ENCODE measurements at regions not wholly inside any gene's neighbourhood (a gene's known extent, or its start where the extent isn't known, plus 50 kb on each side); places are given as distances from the start of the nearest gene placed in this dataset.

DNA sequence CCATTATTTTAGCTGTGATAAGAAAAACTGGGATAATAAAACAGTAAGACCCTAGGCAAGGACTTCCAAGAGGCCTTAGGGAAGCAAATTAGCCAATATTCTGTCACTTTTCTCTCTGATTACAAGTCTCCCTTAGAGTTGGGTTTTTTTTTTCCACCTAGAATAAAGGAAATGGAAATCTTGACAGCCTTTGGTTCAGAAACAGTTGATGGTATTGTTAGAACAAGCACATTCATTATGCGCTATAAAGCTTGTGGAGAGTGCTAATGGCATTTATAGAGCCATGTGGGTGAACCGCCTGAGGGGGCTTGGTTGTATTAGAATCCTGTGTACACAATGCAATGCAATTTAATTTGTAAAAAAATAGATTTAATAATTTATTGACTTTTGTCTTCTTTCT, 88.9 kb upstream of the OGFRL1 start:
- Histone ChIP-seq H3K14ac (ENCODE audit: insufficient read depth, low read length) (no peak overlapping the region), H3K56ac (ENCODE audit: insufficient read length, low read depth, low read length) (no peak overlapping the region), H3K27me3 (ENCODE audit: insufficient read depth, low read length) (no peaks in the 10 kb centered on the region), H3K9me3 (ENCODE audit: control insufficient read depth, low read depth, low read length) (no peaks in the 10 kb centered on the region), H2BK120ac (ENCODE audit: low read depth, low read length, poor library complexity, severe bottlenecking) (no peak overlapping the region), H2BK5ac (ENCODE audit: insufficient read length, low read length) (no peak overlapping the region), H3K4me2 (ENCODE audit: insufficient read depth, insufficient read length, low read length) (no peak overlapping the region), H4K20me1 (ENCODE audit: control insufficient read depth, insufficient read depth, insufficient read length) (no peaks in the 10 kb centered on the region), H2BK15ac (ENCODE audit: low read depth, low read length) (no peak overlapping the region), H3K9ac (ENCODE audit: extremely low read depth, insufficient read length, low read length) (no peak overlapping the region), H2BK12ac (ENCODE audit: insufficient read length, low read depth, low read length) (no peak overlapping the region), H3K4ac (ENCODE audit: low read depth, low read length) (no peak overlapping the region), H3K4me1 (ENCODE audit: insufficient read depth, low read length) (no peaks in the 10 kb centered on the region; the same call in 1 of the 2 replicates), H3K79me1 (ENCODE audit: insufficient read depth, low read depth, low read length, poor library complexity, severe bottlenecking) (no peaks in the 10 kb centered on the region), H3K79me2 (ENCODE audit: insufficient read depth, low read length) (no peaks in the 10 kb centered on the region), H3K23me2 (ENCODE audit: insufficient read length, low read depth, low read length, poor library complexity, severe bottlenecking) (no peaks in the 10 kb centered on the region), H4K8ac (replicated peaks; ENCODE audit: insufficient read length, low read depth, low read length) (no peak overlapping the region), H4K5ac (ENCODE audit: insufficient read length, low read depth, low read length) (no peak overlapping the region), H2AFZ (ENCODE audit: low read length) (no peak overlapping the region), H3T11ph (ENCODE audit: low read length) (no peak overlapping the region), H3K18ac (ENCODE audit: insufficient read length, low read depth, low read length) (no peak overlapping the region), H3K23ac (ENCODE audit: insufficient read length, low read depth, low read length) (no peak overlapping the region), H3K27ac (ENCODE audit: insufficient read length, low read depth, low read length) (no peak overlapping the region), H2BK20ac (ENCODE audit: low read depth, low read length, poor library complexity, severe bottlenecking) (no peak overlapping the region), H4K91ac (ENCODE audit: insufficient read length, low read depth, low read length) (no peak overlapping the region), H2AK5ac (ENCODE audit: insufficient read length, low read length) (no peak overlapping the region)
- peaks cover 0 to 2% (median 0%) of the 10 kb centered on the region in 3 experiments; a peak in 1 of 7 replicates for H3K36me3 Mint-ChIP-seq (ENCODE audit: insufficient read depth in 1 of 3, low read depth in 3 of 3)
- TF ChIP-seq CTCF (conservative IDR thresholded peaks at IDR 0.05), result no peak
- peaks cover 0 to 4% of the 10 kb centered on the region in 2 experiments; a peak in 2 of 5 replicates for H3K9me3 Mint-ChIP-seq
- no peak overlapping the region for H3K4me3 Mint-ChIP-seq
- no peak for DNase-seq
- no peak overlapping the region for H3K27ac Mint-ChIP-seq
- no CpG with 5 or more reads among the region's 2 CpGs for WGBS (ENCODE audit: extremely low coverage, insufficient read length, low lambda C conversion rate)
- H3K4me1 Mint-ChIP-seq, result peaks cover 8 to 13% of the 10 kb centered on the region in 2 experiments
- H3K27me3 Mint-ChIP-seq (ENCODE audit: low read depth), result no peaks in the 10 kb centered on the region
